ENCODE measurements at regions not wholly inside any gene's neighbourhood (a gene's known extent, or its start where the extent isn't known, plus 50 kb on each side); places are given as distances from the start of the nearest gene placed in this dataset.

- DNase-seq = no peak
- no peaks in the 10 kb centered on the region for H3K36me3 ChIP-seq
- no peak overlapping the region for H3K27ac ChIP-seq
- no peaks in the 10 kb centered on the region for H3K9me3 ChIP-seq
- TF ChIP-seq POLR2AphosphoS5 (IDR thresholded peaks at IDR 0.05) (no peak), CTCF (IDR thresholded peaks at IDR 0.05) (no peak), POLR2A (IDR thresholded peaks at IDR 0.05) (no peak), EP300 (IDR thresholded peaks at IDR 0.05) (no peak)
- no peaks in the 10 kb centered on the region for H3K27me3 ChIP-seq
- no peak overlapping the region for H3K4me3 ChIP-seq
- intact Hi-C loops (cut with DNase I; ENCODE audit: low total_unique reads) = no loop called here
- H3K4me1 ChIP-seq = peaks cover 0 to 16% (median 6%) of the 10 kb centered on the region in 4 donors
Observed at GRCh38 chr5:56313596-56313995, 80.5 kb upstream of the ANKRD55 start.

- no peak for DNase-seq
- intact Hi-C loops (cut with DNase I; ENCODE audit: low total_unique reads) = no loop called here
- no peak overlapping the region for H3K27ac ChIP-seq
- no peaks in the 10 kb centered on the region for H3K36me3 ChIP-seq
- no peak overlapping the region for H3K4me3 ChIP-seq
- no peaks in the 10 kb centered on the region for H3K9me3 ChIP-seq
- H3K4me1 ChIP-seq = peaks cover 0 to 16% (median 7%) of the 10 kb centered on the region in 4 donors
- 80 to 91% (median 89%) methylated on average over 5 of the region's 5 CpGs for WGBS, 5 donors
- no peak for TF ChIP-seq POLR2A (IDR thresholded peaks at IDR 0.05)
- no peak for TF ChIP-seq EP300 (IDR thresholded peaks at IDR 0.05)
- no peak for TF ChIP-seq POLR2AphosphoS5 (IDR thresholded peaks at IDR 0.05)
- no peak for TF ChIP-seq CTCF (IDR thresholded peaks at IDR 0.05)
- no peaks in the 10 kb centered on the region for H3K27me3 ChIP-seq
Observed at GRCh38 chr5:56313004-56313531, 79.9 kb upstream of the ANKRD55 start.

- 33 to 48% (median 40%) methylated on average over 5 of the region's 5 CpGs for WGBS, 5 donors
- H3K9me3 ChIP-seq = peaks cover 0 to 4% (median 2%) of the 10 kb centered on the region in 4 donors
- H3K4me3 ChIP-seq = no peak overlapping the region
- no peaks in the 10 kb centered on the region for H3K36me3 ChIP-seq
- H3K27ac ChIP-seq = no peak overlapping the region
- intact Hi-C loops (cut with DNase I; ENCODE audit: low total_unique reads) = no loop called here
- peaks cover 6 to 20% (median 12%) of the 10 kb centered on the region in 4 donors for H3K4me1 ChIP-seq
- TF ChIP-seq POLR2AphosphoS5 (IDR thresholded peaks at IDR 0.05) (no peak), POLR2A (IDR thresholded peaks at IDR 0.05) (no peak)
- no peaks in the 10 kb centered on the region for H3K27me3 ChIP-seq
- peak in 1 of 2 donors; percentile 39 for DNase-seq
Observed at GRCh38 chr5:56311306-56311905, 78.3 kb upstream of the ANKRD55 start.

GRCh38 chr5:56310711-56311204 is 77.6 kb upstream of the ANKRD55 start:
- peaks cover 6 to 20% (median 12%) of the 10 kb centered on the region in 4 donors for H3K4me1 ChIP-seq

More at GRCh38 chr5:56310711-56311204, 77.6 kb upstream of the ANKRD55 start:
- peak in 1 of 2 donors; percentile 29 for DNase-seq
- intact Hi-C loops (cut with DNase I; ENCODE audit: low total_unique reads) = no loop called here
- no peak overlapping the region for H3K4me3 ChIP-seq
- 25 to 52% (median 43%) methylated on average over 7 of the region's 7 CpGs for WGBS, 5 donors
- TF ChIP-seq CTCF (IDR thresholded peaks at IDR 0.05) = no peak
- no peak for TF ChIP-seq EP300 (IDR thresholded peaks at IDR 0.05)
- no peak for TF ChIP-seq POLR2A (IDR thresholded peaks at IDR 0.05)
- no peak for TF ChIP-seq POLR2AphosphoS5 (IDR thresholded peaks at IDR 0.05)
- H3K36me3 ChIP-seq = no peaks in the 10 kb centered on the region
- H3K27me3 ChIP-seq = no peaks in the 10 kb centered on the region
- no peak overlapping the region for H3K27ac ChIP-seq
- H3K9me3 ChIP-seq = peaks cover 0 to 10% (median 4%) of the 10 kb centered on the region in 4 donors

All from stomach (tissue), 8 donors.